HG03460 (cell line): ENCODE measurements at regions not wholly inside any gene's neighbourhood (a gene's known extent, or its start where the extent isn't known, plus 50 kb on each side); places are given as distances from the start of the nearest gene placed in this dataset.

Experiments used
- ATAC-seq: cut with Tn5 transposase; IDR thresholded peaks from one replicate; pipeline ENCODE4 v1.9.1; 2021; ENCODE audit not compliant: unreplicated experiment

DNA sequence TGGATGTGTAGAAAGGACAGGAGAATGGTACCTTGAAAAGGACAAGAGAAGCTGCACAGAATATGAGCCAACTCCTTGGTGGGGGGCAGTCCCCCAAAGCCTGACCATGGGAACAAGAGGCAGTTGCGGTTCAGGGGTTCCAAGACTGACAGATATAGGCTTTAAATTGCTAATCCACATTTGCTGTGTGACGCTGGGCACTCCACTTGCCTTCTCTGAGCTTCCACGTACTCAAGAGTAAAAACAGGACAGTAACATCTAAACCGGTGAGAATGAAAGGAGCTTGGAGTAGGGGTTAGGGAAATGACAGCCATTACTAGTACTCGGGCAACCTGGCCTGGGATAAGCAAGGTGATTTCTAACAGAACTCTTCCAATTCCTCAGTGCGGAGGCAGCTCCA lies 57.9 kb upstream of the LRFN2 start:
- no peak for ATAC-seq

DNA sequence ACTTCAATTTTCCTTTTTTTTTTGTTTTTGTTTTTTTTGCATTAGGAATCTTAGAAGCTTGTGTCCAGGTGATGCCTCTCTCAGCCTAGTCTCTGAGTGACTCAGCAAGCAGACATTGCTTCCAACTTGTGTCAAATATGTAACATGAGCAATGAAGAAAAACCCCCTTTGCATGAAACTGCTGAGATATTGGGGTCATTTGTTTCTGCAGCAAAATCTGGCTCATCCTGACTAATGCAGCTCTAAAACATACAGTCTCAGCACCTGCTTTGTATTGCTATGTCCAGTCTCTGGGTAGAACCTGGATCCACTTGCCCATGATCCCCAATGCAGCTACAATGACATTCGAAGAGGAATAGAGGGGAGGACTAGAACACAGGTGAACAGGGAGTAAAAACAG lies 55.7 kb upstream of the LRFN2 start:
- no peak for ATAC-seq

DNA sequence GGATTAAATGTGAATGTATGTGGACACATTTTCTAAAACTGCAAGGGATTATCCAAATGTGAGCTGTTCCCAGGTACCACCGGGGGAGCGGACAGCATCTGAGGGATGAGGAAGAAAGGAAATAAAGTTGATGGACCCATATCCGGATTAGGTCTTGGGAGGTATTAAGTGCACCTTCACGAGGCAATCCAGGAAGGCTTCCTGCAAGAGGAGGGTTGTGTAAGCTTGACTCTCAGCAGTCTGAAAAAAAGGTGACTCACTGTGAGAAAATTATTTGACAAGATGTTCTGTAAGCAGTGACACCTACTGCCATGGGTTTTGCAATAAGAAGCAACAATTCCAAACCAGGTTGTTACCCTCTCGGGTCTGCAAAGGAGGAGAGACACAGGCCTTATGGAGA lies 55.0 kb upstream of the LRFN2 start:
- no peak for ATAC-seq

- ATAC-seq, result no peak
Measured at GRCh38 chr6:40640599-40641227, 53.5 kb upstream of the LRFN2 start.
